ENCODE measurements at regions not wholly inside any gene's neighbourhood (a gene's known extent, or its start where the extent isn't known, plus 50 kb on each side); places are given as distances from the start of the nearest gene placed in this dataset.
"Not testable (repeated sequence)": the region's sequence is repeated elsewhere in the genome, so short reads cannot be mapped to it uniquely, and the experiment has no call there.

- DNase-seq, result no peak
Measured at GRCh38 chr14:80291101-80291500, 79.8 kb upstream of the DIO2 start.

- DNase-seq, result not testable (repeated sequence)
Measured at GRCh38 chr14:80286744-80287143, 75.4 kb upstream of the DIO2 start.

- no peak for DNase-seq
Measured at GRCh38 chr14:80278293-80279023, 67.2 kb upstream of the DIO2 start.

GRCh38 chr14:80275208-80275850 lies 64.0 kb upstream of the DIO2 start:
- no peak for DNase-seq

GRCh38 chr14:80274310-80274709 lies 63.0 kb upstream of the DIO2 start:
- DNase-seq, result not testable (repeated sequence)

- DNase-seq, result no peak
Measured at GRCh38 chr14:80271389-80271788, 60.1 kb upstream of the DIO2 start.

- no peak for DNase-seq
Measured at GRCh38 chr14:80269353-80269925, 58.1 kb upstream of the DIO2 start.

- DNase-seq, result no peak
Measured at GRCh38 chr14:80266930-80267329, 55.6 kb upstream of the DIO2 start.

GRCh38 chr14:80264702-80265101 lies 53.4 kb upstream of the DIO2 start:
- no peak for DNase-seq
